Lower leg skin (tissue), 4 donors: ENCODE measurements at regions not wholly inside any gene's neighbourhood (a gene's known extent, or its start where the extent isn't known, plus 50 kb on each side); places are given as distances from the start of the nearest gene placed in this dataset.

ENCODE experiments used
- DNase-seq, 2 donors: peaks; one replicate each; pipeline ENCODE4 v3.0.0-alpha.2; 2019; ENCODE audit warnings: low spot score in 2 of 2
- H3K4me3 ChIP-seq: fragments of 200-600 bp; sonication (generic); 2 replicates; pipeline ENCODE4 v1.5.1; 2017; ENCODE audit warnings: mild to moderate bottlenecking, low read depth; ENCODE audit not compliant: poor library complexity, severe bottlenecking
- POLR2A ChIP-seq, 2 donors: fragments of 450-650 bp; IDR thresholded peaks; one replicate each; pipeline ENCODE4 v1.6.1; 2016 to 2017; ENCODE audit warnings: antibody characterized with exemption in 2 of 2, mild to moderate bottlenecking in 1 of 2, moderate library complexity in 1 of 2
- WGBS, 2 donors: methylation state at CpG; one replicate each; pipeline ENCODE4 v1.1.5; 2018; 5-methylcytosine and 5-hydroxymethylcytosine counted together
- intact Hi-C: fragments of 100-400 bp; cut with DNase I; formaldehyde crosslinking; loops from one replicate; pipeline ENCODE4 v1.15.0; 2023; ENCODE audit warnings: low total_unique reads
- TF ChIP-seq, protein P1 (sequence below), 3 donors: fragments of 450-650 bp; IDR thresholded peaks; one replicate each; pipeline ENCODE4 v1.5.1; 2016; ENCODE audit warnings: antibody characterized with exemption in 3 of 3, mild to moderate bottlenecking in 3 of 3, moderate library complexity in 2 of 3

DNA sequence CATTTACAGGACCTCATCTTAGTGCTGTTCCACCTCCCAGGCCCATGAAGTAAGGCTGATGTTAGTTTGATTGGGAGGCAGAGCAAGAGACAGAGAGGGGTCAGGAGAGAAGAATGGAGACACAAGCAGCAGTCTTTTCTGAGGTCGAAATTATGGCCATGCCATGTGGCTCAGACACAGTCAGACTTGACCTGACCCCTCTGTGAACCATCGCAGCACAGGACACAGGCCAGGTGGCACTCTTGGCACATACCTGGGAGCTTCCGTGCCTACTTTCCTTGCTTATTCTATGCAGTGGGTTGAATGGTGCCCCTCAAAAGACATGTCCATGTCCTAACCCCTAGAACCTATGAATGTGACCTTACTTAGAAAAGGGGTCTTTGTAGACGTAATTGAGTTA, 254.9 kb downstream of the MAFB start:
- no peak for TF ChIP-seq POLR2A (IDR thresholded peaks at IDR 0.05)
- TF ChIP-seq, protein P1, sequence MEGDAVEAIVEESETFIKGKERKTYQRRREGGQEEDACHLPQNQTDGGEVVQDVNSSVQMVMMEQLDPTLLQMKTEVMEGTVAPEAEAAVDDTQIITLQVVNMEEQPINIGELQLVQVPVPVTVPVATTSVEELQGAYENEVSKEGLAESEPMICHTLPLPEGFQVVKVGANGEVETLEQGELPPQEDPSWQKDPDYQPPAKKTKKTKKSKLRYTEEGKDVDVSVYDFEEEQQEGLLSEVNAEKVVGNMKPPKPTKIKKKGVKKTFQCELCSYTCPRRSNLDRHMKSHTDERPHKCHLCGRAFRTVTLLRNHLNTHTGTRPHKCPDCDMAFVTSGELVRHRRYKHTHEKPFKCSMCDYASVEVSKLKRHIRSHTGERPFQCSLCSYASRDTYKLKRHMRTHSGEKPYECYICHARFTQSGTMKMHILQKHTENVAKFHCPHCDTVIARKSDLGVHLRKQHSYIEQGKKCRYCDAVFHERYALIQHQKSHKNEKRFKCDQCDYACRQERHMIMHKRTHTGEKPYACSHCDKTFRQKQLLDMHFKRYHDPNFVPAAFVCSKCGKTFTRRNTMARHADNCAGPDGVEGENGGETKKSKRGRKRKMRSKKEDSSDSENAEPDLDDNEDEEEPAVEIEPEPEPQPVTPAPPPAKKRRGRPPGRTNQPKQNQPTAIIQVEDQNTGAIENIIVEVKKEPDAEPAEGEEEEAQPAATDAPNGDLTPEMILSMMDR (IDR thresholded peaks at IDR 0.05) = no peak
- H3K4me3 ChIP-seq = no peak overlapping the region
- DNase-seq = peak in 1 of 2 donors; percentile 42
- 83 to 86% methylated on average over 4 of the region's 4 CpGs for WGBS, 2 donors
- intact Hi-C loops = no loop called here

DNA sequence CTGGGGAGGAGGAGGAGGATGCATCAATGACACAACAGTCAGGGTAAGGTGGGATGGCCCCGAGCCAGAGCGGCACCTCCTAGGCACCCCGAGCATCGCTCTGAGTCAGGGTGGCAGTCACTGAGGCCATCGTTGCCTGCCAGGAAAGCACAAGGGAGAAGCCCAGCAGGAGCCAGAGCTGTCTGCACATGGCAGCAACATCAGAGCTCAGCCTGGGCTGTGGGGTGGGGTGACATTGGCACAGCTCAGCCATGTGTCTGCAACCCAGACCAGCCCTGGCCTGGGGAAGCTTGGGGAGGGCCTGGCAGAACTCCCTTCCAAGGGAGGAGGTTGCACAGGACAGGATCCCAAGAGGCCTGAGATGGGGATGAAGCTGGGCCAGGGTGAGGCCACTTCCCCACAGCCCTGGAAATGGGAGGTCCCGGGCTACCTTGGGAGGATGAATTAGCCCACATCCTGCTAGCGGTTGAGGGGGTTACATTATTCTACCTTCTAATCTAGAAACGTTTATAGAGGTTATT, 255.6 kb downstream of the MAFB start:
- no peak for TF ChIP-seq POLR2A (IDR thresholded peaks at IDR 0.05)
- TF ChIP-seq, protein P1 (IDR thresholded peaks at IDR 0.05) = no peak
- intact Hi-C loops = no loop called here
- WGBS, 2 donors = 46 to 48% methylated on average over 8 of the region's 8 CpGs

DNA sequence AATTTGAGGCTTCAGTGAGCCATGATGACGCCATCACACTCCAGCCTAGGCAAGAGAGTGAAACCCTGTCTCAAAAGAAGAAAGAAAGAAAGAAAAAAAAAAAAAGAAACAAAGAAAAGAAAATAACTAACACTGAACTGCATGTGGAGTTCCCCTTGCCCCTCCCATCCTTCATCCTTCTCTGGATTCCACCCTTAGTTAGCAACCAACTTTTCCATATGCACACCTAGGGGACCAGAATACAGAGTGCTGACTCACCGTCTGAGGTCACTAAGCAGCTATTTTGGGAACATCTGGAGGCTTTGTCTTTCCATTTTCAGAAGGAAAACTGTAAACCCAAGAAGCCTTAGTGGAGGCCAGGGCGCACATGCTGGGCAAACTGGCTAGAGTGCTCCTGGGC, 257.4 kb downstream of the MAFB start:
- WGBS, 2 donors = 75 to 82% methylated on average over 3 of the region's 3 CpGs
- intact Hi-C loops = no loop called here
- no peak for TF ChIP-seq POLR2A (IDR thresholded peaks at IDR 0.05)
- TF ChIP-seq, protein P1 (IDR thresholded peaks at IDR 0.05) = no peak
- no peak for DNase-seq
- no peak overlapping the region for H3K4me3 ChIP-seq

More for the DNA sequence above, 255.6 kb downstream of the MAFB start:
- peak in 1 of 2 donors; percentile 85 for DNase-seq
- H3K4me3 ChIP-seq = no peak overlapping the region

DNA sequence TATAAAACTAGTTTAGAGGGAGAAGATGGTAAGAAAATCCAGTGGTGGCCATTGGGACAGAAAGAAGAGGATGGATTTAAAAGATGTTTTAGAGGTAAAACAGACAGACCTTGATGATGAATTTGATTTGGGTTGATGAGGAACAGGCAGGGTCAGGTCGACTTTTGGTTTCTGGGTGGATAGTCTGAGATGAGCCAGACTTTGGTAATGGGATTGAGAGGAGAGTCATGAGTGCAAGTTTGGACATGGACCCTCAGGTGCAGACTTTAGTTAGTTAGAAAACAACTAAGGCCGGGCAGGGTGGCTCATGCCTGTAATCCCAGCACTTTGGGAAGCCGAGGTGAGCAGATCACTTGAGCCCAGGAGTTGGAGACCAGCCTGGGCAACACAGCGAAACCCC, 257.9 kb downstream of the MAFB start:
- no peak for TF ChIP-seq POLR2A (IDR thresholded peaks at IDR 0.05)
- TF ChIP-seq, protein P1 (IDR thresholded peaks at IDR 0.05) = no peak
- intact Hi-C loops = no loop called here
- no peak for DNase-seq
- 92 to 93% methylated on average over 4 of the region's 4 CpGs for WGBS, 2 donors
- H3K4me3 ChIP-seq = no peak overlapping the region

DNA sequence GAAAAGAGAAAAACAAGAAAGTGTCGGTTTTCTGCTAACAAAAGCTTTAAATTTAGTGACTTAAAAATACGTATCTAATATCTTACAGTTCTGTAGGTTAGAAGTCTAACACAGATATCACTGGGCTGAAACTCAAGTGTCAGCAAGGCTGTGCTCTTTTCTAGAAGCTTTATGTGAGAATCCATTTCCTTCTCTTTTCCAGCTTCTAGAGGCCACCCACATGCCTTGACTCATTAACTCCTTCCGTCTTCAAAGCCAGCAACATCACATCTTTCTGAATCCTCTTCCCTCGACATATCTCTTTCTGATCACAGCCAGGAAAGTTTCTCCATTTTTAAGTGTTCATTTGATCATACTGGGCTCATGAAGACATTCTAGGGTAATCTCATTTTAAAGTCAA, 262.0 kb downstream of the MAFB start:
- TF ChIP-seq, protein P1 (IDR thresholded peaks at IDR 0.05) = no peak
- TF ChIP-seq POLR2A (IDR thresholded peaks at IDR 0.05) = no peak
- WGBS, 2 donors = 79 to 84% methylated on average over 4 of the region's 4 CpGs
- no peak for DNase-seq
- intact Hi-C loops = no loop called here
- no peak overlapping the region for H3K4me3 ChIP-seq

DNA sequence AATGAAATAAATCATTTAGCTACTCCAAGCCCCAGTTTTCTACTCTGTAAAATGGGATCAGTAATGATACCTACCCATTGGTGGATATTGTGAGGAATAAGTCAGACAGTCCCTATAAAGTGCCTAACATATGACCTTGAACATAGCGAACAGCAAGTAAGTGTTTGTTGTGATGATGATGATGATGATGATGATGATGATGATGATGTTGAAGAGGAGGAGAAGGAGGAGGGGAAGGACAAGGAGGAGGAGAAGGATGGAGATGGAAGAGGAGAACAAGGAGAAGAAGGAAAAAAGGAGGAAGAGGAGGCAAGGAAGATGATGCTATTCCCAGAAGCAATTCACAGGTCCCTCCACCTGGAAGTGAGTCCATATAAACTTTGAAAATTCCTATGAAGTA, 264.3 kb downstream of the MAFB start:
- no peak for DNase-seq
- no peak for TF ChIP-seq POLR2A (IDR thresholded peaks at IDR 0.05)
- TF ChIP-seq, protein P1 (IDR thresholded peaks at IDR 0.05) = no peak
- WGBS, 2 donors = 95 to 100% methylated on average over 1 of the region's 1 CpG
- no peak overlapping the region for H3K4me3 ChIP-seq
- intact Hi-C loops = no loop called here
